Left renal pelvis (tissue), 4 donors: ENCODE measurements at regions not wholly inside any gene's neighbourhood (a gene's known extent, or its start where the extent isn't known, plus 50 kb on each side); places are given as distances from the start of the nearest gene placed in this dataset.

Experiments used
- DNase-seq, 4 donors: peaks; one replicate each; pipeline ENCODE4 v3.0.0-alpha.2; 2013; ENCODE audit warnings: low read depth in 4 of 4, low spot score in 3 of 4

DNA sequence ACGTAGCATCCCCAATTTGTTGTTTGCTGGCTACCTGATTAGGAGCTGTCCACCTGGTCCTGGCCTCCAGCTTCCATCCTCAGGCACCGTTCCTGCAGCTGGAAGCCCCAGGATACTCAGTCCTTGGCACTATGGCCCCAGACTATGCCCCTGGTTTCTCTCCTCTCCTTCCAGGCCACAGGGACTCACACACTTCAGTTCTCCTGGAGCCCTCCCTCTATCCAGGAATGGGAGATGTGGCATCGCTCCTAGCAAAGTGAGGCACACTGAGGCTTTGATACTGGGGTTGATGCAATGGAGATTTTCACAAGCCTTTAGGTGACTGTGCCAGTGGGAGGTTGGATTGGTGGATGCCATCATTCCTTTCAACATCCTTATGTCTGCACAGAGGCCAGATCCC lies 142.8 kb upstream of the B3GAT1 start:
- no peak for DNase-seq

GRCh38 chr11:134554106-134554505 lies 142.1 kb upstream of the B3GAT1 start:
- DNase-seq = no peak

- no peak for DNase-seq
Measured at GRCh38 chr11:134552749-134553148, 140.7 kb upstream of the B3GAT1 start.

- DNase-seq = no peak
Measured at GRCh38 chr11:134545521-134545920, 133.5 kb upstream of the B3GAT1 start.

GRCh38 chr11:134544095-134544815 lies 132.2 kb upstream of the B3GAT1 start:
- no peak for DNase-seq

DNA sequence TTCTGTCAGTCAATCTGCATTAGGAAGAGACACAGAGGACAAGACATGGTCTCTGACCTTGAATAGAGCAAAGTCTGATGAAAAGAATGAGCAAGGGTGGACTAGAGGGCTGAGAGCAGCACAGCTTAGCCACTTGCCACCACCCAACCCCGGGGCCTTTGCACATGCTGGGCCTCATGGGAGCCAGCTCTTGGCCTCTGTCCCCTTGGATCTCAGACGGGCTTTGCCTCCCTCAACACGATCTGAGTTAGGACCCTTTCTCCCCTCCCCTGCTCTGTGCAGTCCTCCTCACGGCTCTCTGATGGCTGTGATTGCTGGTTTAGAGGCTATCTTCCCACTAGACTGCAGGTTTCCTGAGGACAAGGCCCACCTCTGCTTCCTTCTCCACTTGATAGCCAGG lies 131.6 kb upstream of the B3GAT1 start:
- no peak for DNase-seq

DNA sequence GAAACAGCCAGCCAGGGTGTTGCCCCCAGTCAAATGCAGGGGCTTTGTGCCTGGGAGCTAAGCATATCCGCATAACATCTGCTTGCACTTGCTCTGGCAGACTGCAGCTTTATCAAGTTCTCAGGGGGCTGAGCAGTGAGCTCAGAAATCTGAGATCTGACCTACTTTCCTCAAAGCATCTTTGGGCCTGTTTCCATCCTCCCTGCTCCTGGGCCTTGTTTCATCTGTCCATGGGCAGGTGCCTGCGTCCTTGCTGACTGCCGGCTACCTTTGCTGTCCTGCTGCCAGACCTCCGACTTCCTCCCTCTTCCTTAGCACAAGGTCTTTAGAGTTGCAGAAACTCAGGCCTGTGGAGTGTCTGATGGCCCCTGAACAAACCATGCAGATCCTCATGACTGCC lies 131.2 kb upstream of the B3GAT1 start:
- DNase-seq = no peak

DNA sequence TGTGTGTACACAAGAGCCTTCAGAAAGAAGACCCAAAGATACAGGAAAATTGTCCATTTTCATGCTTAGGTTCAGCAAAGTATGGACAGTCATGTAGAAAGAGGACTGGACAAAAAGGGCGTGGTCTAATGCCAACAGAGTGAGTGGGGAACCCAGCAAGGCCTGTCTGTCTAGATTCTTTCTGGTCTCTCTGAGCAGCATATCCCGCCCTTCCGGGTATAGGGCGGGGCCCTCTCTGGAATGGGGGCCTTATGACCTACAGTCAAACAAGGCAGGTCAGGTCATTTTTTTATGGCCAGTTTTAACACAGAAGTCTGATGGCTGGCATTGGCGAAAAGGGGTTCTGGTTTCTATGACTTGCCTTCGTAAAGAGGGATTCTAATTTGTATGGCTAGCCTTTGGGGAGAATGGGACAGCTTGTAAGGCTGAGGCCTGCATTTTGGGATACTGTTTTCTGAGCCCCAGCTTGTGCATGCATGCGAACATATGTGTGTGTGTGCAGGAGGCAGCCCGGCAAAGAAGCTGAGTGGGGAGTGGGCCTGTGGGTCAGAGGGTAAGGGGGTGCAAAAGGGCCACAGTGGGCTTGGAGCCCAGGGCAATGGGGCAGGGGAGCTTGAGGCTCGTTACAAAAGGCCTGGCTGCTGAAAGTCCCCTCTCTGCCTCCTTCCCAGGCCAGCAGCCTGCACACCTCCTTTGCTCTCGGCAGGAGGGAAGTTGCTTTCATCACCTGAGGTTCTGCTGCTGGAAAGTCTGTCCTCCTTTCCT lies 130.5 kb upstream of the B3GAT1 start:
- DNase-seq = no peak

- no peak for DNase-seq
Measured at GRCh38 chr11:134541951-134542350, 129.9 kb upstream of the B3GAT1 start.

DNA sequence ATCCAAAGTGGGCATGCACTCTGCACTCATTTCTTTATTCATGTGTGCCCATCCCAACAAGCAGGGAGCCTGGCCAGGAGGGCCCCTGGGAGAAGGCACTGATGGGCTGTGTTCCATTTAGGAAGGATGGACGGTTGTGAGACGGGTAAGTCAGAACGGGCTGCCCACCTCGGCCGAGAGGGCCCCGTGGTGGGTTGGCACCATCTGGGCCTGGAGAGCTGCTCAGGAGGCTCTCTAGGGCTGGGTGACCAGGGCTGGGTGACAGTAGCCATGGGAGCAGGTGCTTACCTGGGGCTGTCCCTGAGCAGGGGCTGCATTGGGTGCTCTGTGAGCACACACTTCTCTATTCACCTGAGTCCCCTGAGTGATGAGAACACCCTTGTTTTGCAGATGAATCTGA lies 129.3 kb upstream of the B3GAT1 start:
- DNase-seq = no peak

DNA sequence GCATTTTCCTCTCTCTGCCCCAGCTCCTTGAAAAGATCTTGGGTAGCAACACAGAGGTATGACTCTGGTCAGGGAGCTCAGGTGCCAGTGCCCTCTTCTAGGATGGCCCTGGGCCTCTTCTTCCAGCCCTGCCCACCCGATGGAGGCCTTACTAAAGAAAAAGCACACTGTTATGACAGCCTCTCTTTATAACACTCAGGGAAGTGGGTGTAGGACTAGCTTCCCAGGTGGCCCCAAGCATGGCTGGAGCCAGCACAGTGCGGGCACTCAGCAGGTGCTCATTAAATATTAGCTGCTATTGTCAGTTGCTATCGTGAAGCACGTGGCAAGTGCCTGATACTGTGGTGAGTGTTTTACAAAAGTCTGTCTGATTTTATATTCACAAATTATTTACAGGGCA lies 127.2 kb upstream of the B3GAT1 start:
- DNase-seq = no peak

DNA sequence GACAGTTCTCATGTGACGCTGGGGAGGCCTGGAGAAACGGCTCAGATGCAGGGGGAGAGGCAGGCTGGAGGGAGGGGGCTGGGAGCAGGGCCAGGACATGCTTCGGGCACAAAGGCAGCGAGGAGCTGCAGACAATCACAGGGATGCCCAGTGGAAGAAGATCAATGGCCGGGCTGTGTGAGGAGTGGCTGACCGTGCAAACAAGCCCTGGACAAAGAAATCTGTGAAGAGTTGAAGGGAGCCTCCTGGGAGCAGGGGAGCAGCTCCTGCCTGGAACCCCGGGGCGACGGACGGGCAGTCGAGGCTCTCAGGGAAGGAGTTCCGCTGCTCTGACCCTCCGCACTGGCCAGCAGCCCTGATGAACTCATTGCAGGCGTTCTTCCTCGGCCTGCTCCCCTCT lies 126.7 kb upstream of the B3GAT1 start:
- DNase-seq = no peak

DNA sequence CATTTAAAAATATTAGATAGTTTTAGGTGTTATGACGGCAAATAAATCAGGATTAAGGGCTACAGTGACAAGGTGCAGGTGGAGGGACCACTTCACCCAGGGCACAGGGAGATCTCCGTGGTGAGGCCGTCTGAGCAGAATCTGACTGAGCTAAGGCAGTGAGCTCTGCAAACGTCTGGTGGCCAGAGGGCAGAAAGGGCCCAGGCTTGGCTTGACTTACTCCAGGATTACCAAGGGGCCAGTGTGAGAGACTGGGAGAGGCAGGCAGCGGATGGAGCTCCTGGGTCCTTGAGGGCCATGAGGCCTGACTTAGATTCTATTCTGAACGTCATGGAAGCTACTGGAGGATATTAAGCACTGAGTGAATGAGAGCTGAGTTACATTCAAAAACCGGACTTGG lies 125.9 kb upstream of the B3GAT1 start:
- DNase-seq = no peak

DNA sequence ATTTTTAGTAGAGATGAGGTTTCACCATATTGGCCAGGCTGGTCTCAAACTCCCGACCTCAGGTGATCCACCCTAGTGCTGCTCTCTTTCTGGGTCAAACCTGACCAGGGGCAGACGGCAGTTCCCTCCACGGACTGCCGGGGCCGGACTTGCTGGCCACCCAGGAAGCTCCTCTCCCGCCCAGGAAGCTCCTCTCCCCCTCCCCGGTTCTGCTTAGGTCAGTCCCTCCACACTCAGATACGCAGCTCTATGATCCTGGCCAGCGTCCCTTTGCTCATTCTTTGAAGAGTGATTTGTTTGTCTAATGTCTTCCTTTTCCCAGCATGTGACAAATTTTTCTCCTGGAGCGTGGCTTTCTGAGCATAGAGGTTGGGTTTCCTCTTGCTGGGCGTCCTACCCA lies 125.3 kb upstream of the B3GAT1 start:
- no peak for DNase-seq

DNA sequence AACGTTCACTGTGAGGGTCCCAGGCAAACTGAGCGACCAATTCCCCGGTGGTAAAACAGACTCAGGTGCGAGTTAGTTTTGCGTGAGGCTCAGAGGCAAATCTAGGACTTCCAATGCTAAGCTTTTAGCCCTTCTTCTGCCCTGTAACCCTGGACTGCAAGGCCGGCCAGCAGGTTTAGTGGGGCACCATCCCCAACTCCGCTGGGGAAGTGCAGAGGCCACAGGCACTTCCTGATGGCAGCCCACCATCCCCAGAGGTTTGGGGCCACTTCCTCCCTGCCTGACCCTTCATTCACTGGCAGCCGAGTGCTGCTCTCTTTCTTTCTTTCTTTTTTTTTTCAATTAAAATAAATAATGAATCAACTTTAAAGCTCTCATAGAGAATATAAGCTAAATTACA lies 124.6 kb upstream of the B3GAT1 start:
- no peak for DNase-seq

- no peak for DNase-seq
Measured at GRCh38 chr11:134536219-134536618, 124.2 kb upstream of the B3GAT1 start.

- no peak for DNase-seq
Measured at GRCh38 chr11:134535029-134536025, 123.3 kb upstream of the B3GAT1 start.

GRCh38 chr11:134533511-134533910 lies 121.5 kb upstream of the B3GAT1 start:
- no peak for DNase-seq

- DNase-seq = no peak
Measured at GRCh38 chr11:134532921-134533421, 120.9 kb upstream of the B3GAT1 start.

- DNase-seq = no peak
Measured at GRCh38 chr11:134532131-134532920, 120.3 kb upstream of the B3GAT1 start.
